WTC11 (cell line): ENCODE measurements at regions not wholly inside any gene's neighbourhood (a gene's known extent, or its start where the extent isn't known, plus 50 kb on each side); places are given as distances from the start of the nearest gene placed in this dataset.

Source experiments
- CREM ChIP-seq: sonication (generic); formaldehyde crosslinking; IDR thresholded peaks from 2 replicates; pipeline ENCODE4 v1.8.1; 2022; ENCODE audit warnings: mild to moderate bottlenecking, missing genetic modification reagents, moderate library complexity
- ESRRA ChIP-seq: sonication (generic); formaldehyde crosslinking; IDR thresholded peaks from 2 replicates; pipeline ENCODE4 v1.8.1; 2022; ENCODE audit warnings: mild to moderate bottlenecking, missing genetic modification reagents, borderline replicate concordance
- NR3C1 ChIP-seq: sonication (generic); formaldehyde crosslinking; conservative IDR thresholded peaks from 2 replicates; pipeline ENCODE4 v1.8.1; 2023; ENCODE audit warnings: low read depth, mild to moderate bottlenecking, missing genetic modification reagents
- TF ChIP-seq, protein P1 (sequence below): fragments of 200-600 bp; IDR thresholded peaks from 2 replicates; pipeline ENCODE4 v1.8.0; 2022; ENCODE audit warnings: antibody characterized with exemption
- TF ChIP-seq, protein P2 (sequence below): sonication (generic); formaldehyde crosslinking; IDR thresholded peaks from 2 replicates; pipeline ENCODE4 v1.8.1; 2023; ENCODE audit warnings: mild to moderate bottlenecking, missing genetic modification reagents, moderate library complexity
- TF ChIP-seq, protein P3 (sequence below): sonication (generic); formaldehyde crosslinking; IDR thresholded peaks from 2 replicates; pipeline ENCODE4 v1.8.1; 2022; ENCODE audit warnings: mild to moderate bottlenecking, missing genetic modification reagents, moderate library complexity, borderline replicate concordance
- TF ChIP-seq, protein P4 (sequence below): fragments of 250-450 bp; sonication (Bioruptor Pico); IDR thresholded peaks from 2 replicates; pipeline ENCODE4 v1.8.0; 2021; ENCODE audit warnings: mild to moderate bottlenecking

DNA sequence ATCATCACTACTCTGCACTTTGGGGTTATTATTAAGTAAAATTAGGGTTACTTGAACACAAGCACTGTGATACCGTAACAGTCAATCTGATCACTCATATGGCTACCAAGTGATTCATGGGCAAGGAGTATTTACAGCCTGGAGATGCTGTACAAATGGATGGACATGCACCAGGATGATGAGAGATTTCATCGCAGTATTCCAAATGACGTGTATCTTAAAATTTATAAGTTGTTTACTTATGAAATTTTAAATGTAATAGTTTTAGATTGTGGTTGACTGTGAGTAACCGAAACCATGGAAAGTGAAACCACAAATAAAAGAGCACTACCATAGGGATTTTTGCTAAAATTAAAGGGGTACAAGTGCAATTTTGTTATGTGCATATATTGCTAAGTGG lies 462.2 kb upstream of the PTGER4 start:
- TF ChIP-seq, protein P1, sequence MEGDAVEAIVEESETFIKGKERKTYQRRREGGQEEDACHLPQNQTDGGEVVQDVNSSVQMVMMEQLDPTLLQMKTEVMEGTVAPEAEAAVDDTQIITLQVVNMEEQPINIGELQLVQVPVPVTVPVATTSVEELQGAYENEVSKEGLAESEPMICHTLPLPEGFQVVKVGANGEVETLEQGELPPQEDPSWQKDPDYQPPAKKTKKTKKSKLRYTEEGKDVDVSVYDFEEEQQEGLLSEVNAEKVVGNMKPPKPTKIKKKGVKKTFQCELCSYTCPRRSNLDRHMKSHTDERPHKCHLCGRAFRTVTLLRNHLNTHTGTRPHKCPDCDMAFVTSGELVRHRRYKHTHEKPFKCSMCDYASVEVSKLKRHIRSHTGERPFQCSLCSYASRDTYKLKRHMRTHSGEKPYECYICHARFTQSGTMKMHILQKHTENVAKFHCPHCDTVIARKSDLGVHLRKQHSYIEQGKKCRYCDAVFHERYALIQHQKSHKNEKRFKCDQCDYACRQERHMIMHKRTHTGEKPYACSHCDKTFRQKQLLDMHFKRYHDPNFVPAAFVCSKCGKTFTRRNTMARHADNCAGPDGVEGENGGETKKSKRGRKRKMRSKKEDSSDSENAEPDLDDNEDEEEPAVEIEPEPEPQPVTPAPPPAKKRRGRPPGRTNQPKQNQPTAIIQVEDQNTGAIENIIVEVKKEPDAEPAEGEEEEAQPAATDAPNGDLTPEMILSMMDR: no peak
- TF ChIP-seq, protein P2, sequence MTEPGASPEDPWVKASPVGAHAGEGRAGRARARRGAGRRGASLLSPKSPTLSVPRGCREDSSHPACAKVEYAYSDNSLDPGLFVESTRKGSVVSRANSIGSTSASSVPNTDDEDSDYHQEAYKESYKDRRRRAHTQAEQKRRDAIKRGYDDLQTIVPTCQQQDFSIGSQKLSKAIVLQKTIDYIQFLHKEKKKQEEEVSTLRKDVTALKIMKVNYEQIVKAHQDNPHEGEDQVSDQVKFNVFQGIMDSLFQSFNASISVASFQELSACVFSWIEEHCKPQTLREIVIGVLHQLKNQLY: no peak
- TF ChIP-seq, protein P3, sequence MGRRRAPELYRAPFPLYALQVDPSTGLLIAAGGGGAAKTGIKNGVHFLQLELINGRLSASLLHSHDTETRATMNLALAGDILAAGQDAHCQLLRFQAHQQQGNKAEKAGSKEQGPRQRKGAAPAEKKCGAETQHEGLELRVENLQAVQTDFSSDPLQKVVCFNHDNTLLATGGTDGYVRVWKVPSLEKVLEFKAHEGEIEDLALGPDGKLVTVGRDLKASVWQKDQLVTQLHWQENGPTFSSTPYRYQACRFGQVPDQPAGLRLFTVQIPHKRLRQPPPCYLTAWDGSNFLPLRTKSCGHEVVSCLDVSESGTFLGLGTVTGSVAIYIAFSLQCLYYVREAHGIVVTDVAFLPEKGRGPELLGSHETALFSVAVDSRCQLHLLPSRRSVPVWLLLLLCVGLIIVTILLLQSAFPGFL (CRISPR knock-in tag): no peak
- TF ChIP-seq NR3C1 (CRISPR knock-in tag) (no peak), CREM (no peak), ESRRA (CRISPR knock-in tag) (no peak)
- TF ChIP-seq, protein P4, sequence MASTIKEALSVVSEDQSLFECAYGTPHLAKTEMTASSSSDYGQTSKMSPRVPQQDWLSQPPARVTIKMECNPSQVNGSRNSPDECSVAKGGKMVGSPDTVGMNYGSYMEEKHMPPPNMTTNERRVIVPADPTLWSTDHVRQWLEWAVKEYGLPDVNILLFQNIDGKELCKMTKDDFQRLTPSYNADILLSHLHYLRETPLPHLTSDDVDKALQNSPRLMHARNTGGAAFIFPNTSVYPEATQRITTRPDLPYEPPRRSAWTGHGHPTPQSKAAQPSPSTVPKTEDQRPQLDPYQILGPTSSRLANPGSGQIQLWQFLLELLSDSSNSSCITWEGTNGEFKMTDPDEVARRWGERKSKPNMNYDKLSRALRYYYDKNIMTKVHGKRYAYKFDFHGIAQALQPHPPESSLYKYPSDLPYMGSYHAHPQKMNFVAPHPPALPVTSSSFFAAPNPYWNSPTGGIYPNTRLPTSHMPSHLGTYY (CRISPR knock-in tag): no peak
